Suppressor macrophage (primary cell): ENCODE measurements at regions not wholly inside any gene's neighbourhood (a gene's known extent, or its start where the extent isn't known, plus 50 kb on each side); places are given as distances from the start of the nearest gene placed in this dataset.

Source experiments
- DNase-seq, 4 experiments: peaks; one replicate each; pipeline ENCODE4 v3.0.0-alpha.2; 2020 to 2022

GRCh38 chr18:68623342-68623741 lies 91.6 kb downstream of the TMX3 start:
- peak; percentile 22 to 51 (median 40) for DNase-seq

- no peak for DNase-seq
Observed at GRCh38 chr18:68611311-68611710, 103.6 kb downstream of the TMX3 start.

GRCh38 chr18:68608851-68609490 lies 105.9 kb downstream of the TMX3 start:
- no peak for DNase-seq

DNA sequence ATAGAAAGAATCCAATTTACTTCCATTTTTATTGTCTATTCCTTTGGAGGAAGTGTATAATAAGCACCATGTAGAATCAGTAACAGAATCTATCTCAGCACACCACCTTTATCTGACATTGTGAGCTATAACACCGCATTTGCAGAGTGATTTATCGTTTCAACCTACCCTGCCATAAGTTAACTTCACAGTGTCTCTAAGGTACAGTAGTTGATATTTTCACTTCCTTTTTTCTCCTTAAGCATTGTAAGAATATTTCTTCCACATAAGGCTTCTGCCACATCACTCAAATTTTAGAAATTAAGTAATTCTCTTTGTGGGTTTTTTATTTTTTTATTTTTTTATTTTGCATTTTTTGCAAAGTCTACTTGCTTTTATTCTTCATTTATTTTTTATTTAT lies 107.1 kb downstream of the TMX3 start:
- DNase-seq: no peak

DNA sequence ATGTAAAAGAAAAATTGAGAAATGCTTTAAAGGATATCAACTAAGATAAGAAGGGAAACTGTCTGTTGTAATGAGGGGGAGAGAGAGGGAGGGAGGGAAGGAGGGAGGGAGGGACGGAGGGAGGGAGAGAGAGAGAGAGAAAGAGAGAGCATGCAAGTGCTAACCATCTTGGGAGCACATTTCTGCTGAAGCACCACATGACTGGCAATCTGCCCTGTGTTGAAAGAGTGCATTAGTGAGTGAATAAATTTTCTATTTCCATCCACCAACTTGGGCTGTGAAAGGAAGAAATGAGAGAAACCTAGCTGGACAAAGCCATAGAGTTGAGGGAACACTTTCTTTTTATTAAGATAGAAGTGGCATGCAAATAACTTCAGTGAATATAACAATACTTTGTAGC lies 110.7 kb downstream of the TMX3 start:
- no peak for DNase-seq

- no peak for DNase-seq
Observed at GRCh38 chr18:68596016-68596415, 118.9 kb downstream of the TMX3 start.

GRCh38 chr18:68588169-68588568 lies 126.7 kb downstream of the TMX3 start:
- DNase-seq: no peak

GRCh38 chr18:68583685-68584084 lies 131.2 kb downstream of the TMX3 start:
- DNase-seq: no peak

DNA sequence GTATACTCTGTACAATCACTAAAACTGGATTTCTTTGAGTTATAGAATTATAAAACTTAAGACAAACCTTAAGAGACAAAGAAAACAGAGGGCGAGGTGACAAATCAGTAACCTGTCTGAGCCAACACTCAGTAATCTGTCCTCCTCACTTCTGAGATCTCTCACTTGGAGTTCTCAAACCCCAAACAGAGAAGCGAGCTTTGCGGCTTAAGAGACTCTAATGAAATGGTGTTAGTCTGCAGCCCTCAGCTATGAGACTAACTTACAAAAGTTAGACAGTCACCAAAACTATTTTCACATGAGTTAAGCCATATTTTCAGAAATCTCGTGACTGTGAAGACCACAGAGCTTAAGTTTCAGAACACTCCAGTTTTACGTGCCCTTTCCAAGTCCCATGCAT lies 140.6 kb downstream of the TMX3 start:
- no peak for DNase-seq

DNA sequence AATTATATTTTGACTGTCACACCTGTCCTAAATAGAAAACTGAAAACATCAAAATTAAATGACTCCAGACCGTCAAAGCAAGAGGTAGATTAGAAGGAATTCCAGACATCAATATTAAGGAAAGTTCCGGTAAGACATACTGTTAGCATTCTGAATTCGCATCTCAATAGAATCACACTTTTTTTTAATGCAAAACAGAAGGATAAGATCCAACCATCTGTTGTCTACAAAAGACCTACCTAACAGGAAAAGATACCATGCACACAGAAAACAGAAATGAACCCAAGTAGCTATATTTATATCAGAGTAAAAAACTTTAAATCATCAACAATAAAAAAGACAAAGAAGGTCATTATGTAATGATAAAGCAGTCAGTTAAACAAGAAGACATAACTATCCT lies 145.0 kb downstream of the TMX3 start:
- no peak for DNase-seq

- no peak for DNase-seq
Observed at GRCh38 chr18:68568364-68569155, 146.3 kb downstream of the TMX3 start.

DNA sequence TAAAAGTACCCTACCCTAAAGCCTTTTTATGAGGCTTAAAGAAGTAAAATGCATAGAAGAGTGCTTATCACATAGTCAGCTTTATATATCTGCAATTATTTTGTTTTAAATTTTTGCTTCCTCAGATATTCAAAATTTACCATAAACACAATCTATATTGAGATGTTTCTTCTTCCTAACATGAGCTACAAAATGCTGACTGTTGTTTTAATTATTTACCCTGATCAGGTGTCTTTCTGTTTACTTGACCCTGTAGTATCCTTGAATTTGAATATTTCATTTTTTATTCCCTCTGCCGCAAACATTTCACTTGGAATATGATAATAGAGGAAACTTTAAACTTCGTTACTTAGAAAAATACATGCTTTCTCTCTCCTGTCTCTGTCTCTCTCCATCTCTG lies 147.9 kb downstream of the TMX3 start:
- no peak for DNase-seq

DNA sequence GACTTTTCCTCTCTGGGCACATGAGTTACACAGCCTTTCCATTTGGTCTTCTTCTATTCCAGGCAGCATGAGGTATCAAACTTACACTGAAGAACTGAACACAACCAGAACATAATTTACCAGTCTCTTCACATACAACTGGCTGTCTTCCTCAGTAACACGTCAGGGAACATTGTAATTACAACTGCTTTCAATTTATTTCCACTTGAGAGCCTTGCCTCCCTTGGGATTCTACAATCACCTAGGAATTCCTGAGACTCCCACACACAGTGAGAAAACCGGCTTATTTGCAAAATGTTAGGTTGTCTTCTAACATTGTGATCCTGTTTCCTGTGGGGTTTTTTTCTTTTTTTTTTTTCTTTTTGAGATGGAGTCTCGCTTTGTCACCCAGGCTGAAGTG lies 149.9 kb downstream of the TMX3 start:
- DNase-seq: no peak

GRCh38 chr18:68564351-68564750 lies 150.6 kb downstream of the TMX3 start:
- DNase-seq: no peak

DNA sequence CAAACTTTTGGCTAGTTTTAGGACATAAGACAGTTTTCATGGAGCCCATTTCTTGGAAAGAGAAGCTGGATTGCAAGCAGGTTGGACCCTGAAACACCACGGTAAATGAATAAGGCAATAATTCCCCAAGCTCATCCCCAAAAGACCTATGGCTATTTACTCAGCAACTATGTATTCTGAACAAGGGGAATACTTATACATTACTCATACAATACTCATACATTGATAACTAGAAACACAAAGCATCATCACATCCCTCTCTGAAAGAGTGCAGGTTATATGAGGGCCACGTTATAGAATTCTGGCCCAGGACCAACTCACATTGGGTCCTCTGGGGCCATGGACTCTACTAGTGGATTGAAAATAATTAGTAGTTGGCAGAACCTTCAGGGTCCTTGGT lies 154.8 kb downstream of the TMX3 start:
- no peak for DNase-seq

DNA sequence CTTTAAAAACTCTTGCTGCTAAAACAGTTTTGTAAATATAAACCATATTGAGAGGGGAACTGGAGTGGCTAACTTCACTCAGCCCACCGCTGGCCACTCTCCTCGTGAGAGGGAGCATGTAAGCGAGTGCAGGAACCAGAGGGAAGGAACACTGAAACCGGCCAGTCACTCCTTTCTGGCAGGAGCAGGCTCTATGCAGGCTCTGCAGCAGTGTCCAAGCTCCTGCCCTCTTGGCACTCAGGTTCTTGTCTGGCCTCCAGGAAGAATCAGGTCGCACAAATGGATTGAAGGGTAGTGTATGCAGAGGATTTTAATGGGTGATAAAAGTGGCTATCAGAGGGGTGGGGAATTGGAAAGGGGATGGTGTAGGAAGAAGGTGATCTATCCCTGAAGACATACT lies 157.7 kb downstream of the TMX3 start:
- DNase-seq: no peak

DNA sequence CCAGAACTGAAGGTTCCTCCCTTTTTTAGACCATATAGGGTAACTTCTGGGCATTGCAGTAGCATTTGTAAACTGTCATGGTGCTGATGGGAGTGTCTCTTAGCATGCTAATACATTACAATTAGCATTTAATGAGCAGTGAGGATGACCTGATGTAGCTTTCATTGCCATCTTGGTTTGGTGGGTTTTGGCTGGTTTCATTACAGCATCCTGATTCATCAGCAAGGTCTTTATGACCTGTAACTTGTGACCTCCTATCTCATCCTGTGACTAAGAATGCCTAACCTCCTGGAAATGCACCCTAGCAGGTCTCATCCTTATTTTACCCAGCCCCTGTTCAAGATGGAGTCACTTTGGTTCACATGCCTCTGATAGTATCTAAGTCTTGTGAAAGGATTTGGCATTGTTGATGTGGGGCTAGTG lies 159.0 kb downstream of the TMX3 start:
- DNase-seq: no peak

DNA sequence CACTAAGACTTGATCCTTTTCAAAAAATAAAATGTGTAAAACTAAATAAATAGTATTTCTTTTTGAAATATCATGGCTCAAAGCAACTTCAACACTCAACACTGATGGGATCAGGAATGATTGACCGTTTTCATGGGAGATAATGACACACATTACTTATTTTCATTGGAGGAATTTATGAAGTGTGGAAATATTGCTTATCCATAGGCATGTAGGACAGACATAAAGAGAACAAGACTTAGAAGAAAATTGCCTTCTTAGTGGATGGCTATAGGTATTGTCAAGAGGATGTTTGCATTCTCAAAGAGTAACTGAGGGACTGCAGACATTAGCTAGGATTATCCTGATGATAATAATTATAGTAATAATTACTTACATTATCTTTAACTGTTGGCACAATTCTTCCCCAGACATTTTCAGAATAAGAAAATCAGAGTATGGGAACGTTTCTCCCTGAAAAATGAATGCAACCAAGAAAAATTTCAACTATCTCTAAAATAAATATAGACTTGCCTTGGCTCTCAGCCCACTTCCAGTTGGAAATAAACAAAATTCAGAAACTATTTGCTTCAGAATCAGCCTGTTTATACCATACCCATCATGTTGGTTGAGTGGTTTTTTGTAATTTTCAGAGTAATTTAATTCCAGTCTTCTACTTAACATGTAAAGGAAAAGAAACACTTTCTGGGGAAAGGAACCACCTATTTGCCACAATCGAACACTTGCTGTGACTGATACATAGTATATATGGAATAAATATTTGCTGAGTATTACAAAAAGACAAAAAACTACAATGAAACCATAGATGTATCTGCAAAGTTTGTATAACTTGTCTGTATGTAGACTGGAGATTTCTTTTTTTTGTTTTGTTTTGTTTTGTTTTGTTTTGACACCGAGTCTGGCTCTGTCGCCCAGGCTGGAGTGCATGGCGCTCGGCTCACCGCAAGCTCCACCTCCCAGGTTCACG lies 165.7 kb downstream of the TMX3 start:
- no peak for DNase-seq

- DNase-seq: no peak
Observed at GRCh38 chr18:68543344-68543743, 171.6 kb downstream of the TMX3 start.

DNA sequence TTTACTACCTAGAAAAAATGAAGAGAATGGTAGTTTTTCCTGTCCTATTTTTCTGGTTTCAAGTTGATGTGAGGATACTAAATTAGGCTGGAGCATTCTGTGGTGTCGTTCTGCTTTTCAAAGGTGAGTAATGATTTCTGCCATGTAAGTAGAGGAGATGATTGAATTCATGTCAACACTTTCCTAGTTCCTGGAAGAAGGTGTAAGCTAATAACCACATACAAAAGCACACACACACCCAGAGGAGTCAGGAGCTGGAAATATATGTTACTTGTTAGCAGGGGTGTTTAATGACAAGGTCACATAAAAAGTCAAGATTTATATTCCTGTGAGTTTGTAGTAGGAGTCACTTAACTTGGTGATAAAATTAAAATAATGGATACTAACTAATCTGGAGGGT lies 172.1 kb downstream of the TMX3 start:
- no peak for DNase-seq

GRCh38 chr18:68533641-68534040 lies 181.3 kb downstream of the TMX3 start:
- DNase-seq: no peak

DNA sequence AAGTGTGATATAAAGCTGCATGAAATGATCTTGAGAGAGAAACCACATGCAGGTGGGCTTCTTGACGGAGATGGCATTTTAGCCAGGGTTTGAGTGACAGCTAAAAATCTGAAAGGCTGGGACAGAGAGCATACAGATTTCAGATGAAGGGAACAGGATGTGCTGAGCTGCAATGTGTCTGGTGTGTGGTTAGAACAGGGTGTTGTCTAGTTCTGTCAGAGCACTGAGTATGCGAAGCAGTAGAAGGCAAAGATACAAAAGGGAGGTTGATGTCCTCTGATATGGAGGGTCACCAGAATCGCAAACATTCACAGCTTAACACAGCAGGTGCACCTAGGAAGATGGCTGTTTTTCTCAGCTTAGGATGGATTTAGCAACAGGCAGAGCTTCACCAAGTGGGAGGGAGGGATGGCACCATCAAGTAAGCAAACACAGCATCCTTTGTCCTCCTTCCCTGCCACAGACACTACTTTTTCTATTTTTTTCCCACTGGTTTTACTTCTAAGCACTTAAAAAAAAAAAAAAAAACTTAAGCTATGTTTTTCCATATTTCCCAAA lies 182.5 kb downstream of the TMX3 start:
- DNase-seq: no peak

GRCh38 chr18:68525091-68525490 lies 189.8 kb downstream of the TMX3 start:
- no peak for DNase-seq
